ENCODE measurements at regions not wholly inside any gene's neighbourhood (a gene's known extent, or its start where the extent isn't known, plus 50 kb on each side); places are given as distances from the start of the nearest gene placed in this dataset.

- TF ChIP-seq CTCF (IDR thresholded peaks at IDR 0.05; ENCODE audit: low read depth, low read length) (no peak), POLR2A (IDR thresholded peaks at IDR 0.05; ENCODE audit: extremely low read depth, insufficient read length) (no peak), MYC (IDR thresholded peaks at IDR 0.05; ENCODE audit: low read depth, low read length) (no peak), MAX (IDR thresholded peaks at IDR 0.05; ENCODE audit: low read depth, low read length) (no peak)
Observed at GRCh38 chrX:148288451-148288850, 212.0 kb upstream of the AFF2 start.

Data from NB4 (cell line).